ENCODE measurements at regions not wholly inside any gene's neighbourhood (a gene's known extent, or its start where the extent isn't known, plus 50 kb on each side); places are given as distances from the start of the nearest gene placed in this dataset.

- Mint-ChIP-seq H3K4me1 (ENCODE audit: low read depth, unreplicated experiment) (no peaks in the 10 kb centered on the region), H3K36me3 (ENCODE audit: unreplicated experiment) (no peaks in the 10 kb centered on the region), H3K9me3 (ENCODE audit: unreplicated experiment) (no peaks in the 10 kb centered on the region), H3K4me3 (ENCODE audit: unreplicated experiment) (no peak overlapping the region), H3K27ac (ENCODE audit: unreplicated experiment) (no peak overlapping the region), H3K27me3 (ENCODE audit: unreplicated experiment) (no peaks in the 10 kb centered on the region)
- TF ChIP-seq CTCF (IDR thresholded peaks at IDR 0.05; ENCODE audit: partially characterized antibody, unreplicated experiment): no peak
- no peak for DNase-seq
These were observed 339.0 kb downstream of the GATA3 start for GRCh38 chr10:8393531-8393930.

GRCh38 chr10:8396675-8397074 lies 342.2 kb downstream of the GATA3 start:
- Mint-ChIP-seq H3K27me3 (ENCODE audit: unreplicated experiment) (no peaks in the 10 kb centered on the region), H3K4me3 (ENCODE audit: unreplicated experiment) (no peak overlapping the region), H3K27ac (ENCODE audit: unreplicated experiment) (no peak overlapping the region), H3K4me1 (ENCODE audit: low read depth, unreplicated experiment) (no peaks in the 10 kb centered on the region), H3K36me3 (ENCODE audit: unreplicated experiment) (no peaks in the 10 kb centered on the region), H3K9me3 (ENCODE audit: unreplicated experiment) (no peaks in the 10 kb centered on the region)
- DNase-seq: no peak
- no peak for TF ChIP-seq CTCF (IDR thresholded peaks at IDR 0.05; ENCODE audit: partially characterized antibody, unreplicated experiment)

GRCh38 chr10:8398771-8399170 lies 344.3 kb downstream of the GATA3 start:
- TF ChIP-seq CTCF (IDR thresholded peaks at IDR 0.05; ENCODE audit: partially characterized antibody, unreplicated experiment): no peak
- H3K27me3 Mint-ChIP-seq (ENCODE audit: unreplicated experiment): no peaks in the 10 kb centered on the region

GRCh38 chr10:8400151-8400550 lies 345.7 kb downstream of the GATA3 start:
- no peak overlapping the region for H3K27ac Mint-ChIP-seq (ENCODE audit: unreplicated experiment)
- TF ChIP-seq CTCF (IDR thresholded peaks at IDR 0.05; ENCODE audit: partially characterized antibody, unreplicated experiment): no peak
- DNase-seq: no peak

More at GRCh38 chr10:8398771-8399170, 344.3 kb downstream of the GATA3 start:
- Mint-ChIP-seq H3K36me3 (ENCODE audit: unreplicated experiment) (no peaks in the 10 kb centered on the region), H3K27ac (ENCODE audit: unreplicated experiment) (no peak overlapping the region), H3K9me3 (ENCODE audit: unreplicated experiment) (no peaks in the 10 kb centered on the region), H3K4me1 (ENCODE audit: low read depth, unreplicated experiment) (no peaks in the 10 kb centered on the region), H3K4me3 (ENCODE audit: unreplicated experiment) (no peak overlapping the region)
- DNase-seq: no peak

GRCh38 chr10:8400892-8401291 lies 346.4 kb downstream of the GATA3 start:
- H3K36me3 Mint-ChIP-seq (ENCODE audit: unreplicated experiment): no peaks in the 10 kb centered on the region
- no peaks in the 10 kb centered on the region for H3K9me3 Mint-ChIP-seq (ENCODE audit: unreplicated experiment)
- no peak for DNase-seq
- no peaks in the 10 kb centered on the region for H3K4me1 Mint-ChIP-seq (ENCODE audit: low read depth, unreplicated experiment)
- no peaks in the 10 kb centered on the region for H3K27me3 Mint-ChIP-seq (ENCODE audit: unreplicated experiment)
- no peak overlapping the region for H3K27ac Mint-ChIP-seq (ENCODE audit: unreplicated experiment)
- H3K4me3 Mint-ChIP-seq (ENCODE audit: unreplicated experiment): no peak overlapping the region
- no peak for TF ChIP-seq CTCF (IDR thresholded peaks at IDR 0.05; ENCODE audit: partially characterized antibody, unreplicated experiment)

More at GRCh38 chr10:8400151-8400550, 345.7 kb downstream of the GATA3 start:
- Mint-ChIP-seq H3K27me3 (ENCODE audit: unreplicated experiment) (no peaks in the 10 kb centered on the region), H3K4me3 (ENCODE audit: unreplicated experiment) (no peak overlapping the region), H3K9me3 (ENCODE audit: unreplicated experiment) (no peaks in the 10 kb centered on the region), H3K4me1 (ENCODE audit: low read depth, unreplicated experiment) (no peaks in the 10 kb centered on the region), H3K36me3 (ENCODE audit: unreplicated experiment) (no peaks in the 10 kb centered on the region)
